Activated B cell treated with CpG ODN at 0.5 μM for 24 hours (primary cell): ENCODE measurements at regions not wholly inside any gene's neighbourhood (a gene's known extent, or its start where the extent isn't known, plus 50 kb on each side); places are given as distances from the start of the nearest gene placed in this dataset.

ENCODE experiments used
- ATAC-seq: fragments of 200-7000 bp; cut with Tn5 transposase; one replicate; pipeline ENCODE4 v1.10.0; 2021; ENCODE audit warnings: low read depth, mild to moderate bottlenecking, moderate library complexity
- CTCF ChIA-PET: fragments of 350-600 bp; sonication (Branson Sonifier 250); formaldehyde crosslinking; loops from one replicate; lab custom pipeline; 2021; ENCODE audit warnings: antibody characterized with exemption; lab: Charles Lee
- POLR2A ChIA-PET: fragments of 350-600 bp; sonication (Branson Sonifier 250); formaldehyde crosslinking; loops from one replicate; lab custom pipeline; 2021; ENCODE audit warnings: antibody characterized with exemption; lab: Charles Lee
- DNase-seq: peaks from one replicate; pipeline ENCODE4 v3.0.0; 2022
- H3K27ac Mint-ChIP-seq: one replicate; pipeline ENCODE4 v1.8.0; 2020; ENCODE audit warnings: mixed read lengths
- H3K27me3 Mint-ChIP-seq: one replicate; pipeline ENCODE4 v1.8.0; 2021; ENCODE audit warnings: mixed read lengths
- H3K36me3 Mint-ChIP-seq: one replicate; pipeline ENCODE4 v1.8.0; 2021; ENCODE audit warnings: low read depth, mixed read lengths
- H3K4me1 Mint-ChIP-seq: one replicate; pipeline ENCODE4 v1.8.0; 2021; ENCODE audit warnings: mixed read lengths
- H3K4me3 Mint-ChIP-seq: one replicate; pipeline ENCODE4 v1.8.0; 2020; ENCODE audit warnings: mild to moderate bottlenecking, mixed read lengths
- H3K9me3 Mint-ChIP-seq: one replicate; pipeline ENCODE4 v1.8.0; 2020; ENCODE audit warnings: mixed read lengths
- intact Hi-C: fragments of 100-400 bp; cut with micrococcal nuclease; formaldehyde crosslinking; loops from one replicate; pipeline ENCODE4 v1.15.1; 2024
- TF ChIP-seq, protein P1 (sequence below): fragments of 200-600 bp; IDR thresholded peaks from one replicate; pipeline ENCODE4 v1.8.0; 2022; ENCODE audit warnings: antibody characterized with exemption, mild to moderate bottlenecking

DNA sequence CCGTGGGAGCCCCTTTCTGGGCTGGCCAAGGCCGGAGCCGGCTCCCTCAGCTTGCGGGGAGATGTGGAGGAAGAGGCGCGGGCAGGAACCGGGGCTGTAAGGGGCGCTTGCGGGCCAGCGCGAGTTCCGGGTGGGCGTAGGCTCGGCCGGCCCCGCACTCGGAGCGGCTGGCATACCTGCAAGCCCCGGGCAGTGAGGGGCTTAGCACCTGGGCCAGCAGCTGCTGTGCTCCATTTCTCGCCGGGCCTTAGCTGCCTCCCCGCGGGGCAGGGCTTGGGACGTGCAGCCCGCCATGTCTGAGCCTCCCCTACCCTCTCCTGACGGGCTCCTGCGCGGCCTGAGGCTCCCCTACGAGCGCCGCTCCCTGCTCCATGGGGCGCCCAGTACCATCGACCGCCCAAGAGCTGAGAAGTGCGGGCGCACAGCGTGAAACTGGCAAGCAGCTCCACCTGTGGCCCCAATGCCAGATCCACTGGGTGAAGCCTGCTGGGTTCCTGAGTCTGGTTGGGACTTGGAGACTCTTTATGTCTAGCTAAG, 82.8 kb upstream of the E2F3 start:
- POLR2A ChIA-PET = interaction anchor here (0.7 to 2.7 kb wide), 9 partner anchors 15 to 216 kb away, joined by 3 to 52 read pairs (median 3); partner anchors contain the start of genes CDKAL1 and E2F3
- ATAC-seq = no peak
- intact Hi-C loops = no loop called here
- peak overlapping the region; percentile 81 for H3K4me3 Mint-ChIP-seq
- DNase-seq = no peak
- CTCF ChIA-PET = interaction anchor here (1.9 to 2.1 kb wide), 2 partner anchors 86 to 209 kb away, joined by 9 to 15 read pairs; no protein-coding TSS in a partner anchor
- peaks cover 2% of the 10 kb centered on the region for H3K9me3 Mint-ChIP-seq
- H3K4me1 Mint-ChIP-seq = peaks cover 15% of the 10 kb centered on the region
- H3K27ac Mint-ChIP-seq = peak overlapping the region; percentile 96
- TF ChIP-seq, protein P1, sequence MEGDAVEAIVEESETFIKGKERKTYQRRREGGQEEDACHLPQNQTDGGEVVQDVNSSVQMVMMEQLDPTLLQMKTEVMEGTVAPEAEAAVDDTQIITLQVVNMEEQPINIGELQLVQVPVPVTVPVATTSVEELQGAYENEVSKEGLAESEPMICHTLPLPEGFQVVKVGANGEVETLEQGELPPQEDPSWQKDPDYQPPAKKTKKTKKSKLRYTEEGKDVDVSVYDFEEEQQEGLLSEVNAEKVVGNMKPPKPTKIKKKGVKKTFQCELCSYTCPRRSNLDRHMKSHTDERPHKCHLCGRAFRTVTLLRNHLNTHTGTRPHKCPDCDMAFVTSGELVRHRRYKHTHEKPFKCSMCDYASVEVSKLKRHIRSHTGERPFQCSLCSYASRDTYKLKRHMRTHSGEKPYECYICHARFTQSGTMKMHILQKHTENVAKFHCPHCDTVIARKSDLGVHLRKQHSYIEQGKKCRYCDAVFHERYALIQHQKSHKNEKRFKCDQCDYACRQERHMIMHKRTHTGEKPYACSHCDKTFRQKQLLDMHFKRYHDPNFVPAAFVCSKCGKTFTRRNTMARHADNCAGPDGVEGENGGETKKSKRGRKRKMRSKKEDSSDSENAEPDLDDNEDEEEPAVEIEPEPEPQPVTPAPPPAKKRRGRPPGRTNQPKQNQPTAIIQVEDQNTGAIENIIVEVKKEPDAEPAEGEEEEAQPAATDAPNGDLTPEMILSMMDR = no peak
- H3K36me3 Mint-ChIP-seq = no peaks in the 10 kb centered on the region
- H3K27me3 Mint-ChIP-seq = no peaks in the 10 kb centered on the region

DNA sequence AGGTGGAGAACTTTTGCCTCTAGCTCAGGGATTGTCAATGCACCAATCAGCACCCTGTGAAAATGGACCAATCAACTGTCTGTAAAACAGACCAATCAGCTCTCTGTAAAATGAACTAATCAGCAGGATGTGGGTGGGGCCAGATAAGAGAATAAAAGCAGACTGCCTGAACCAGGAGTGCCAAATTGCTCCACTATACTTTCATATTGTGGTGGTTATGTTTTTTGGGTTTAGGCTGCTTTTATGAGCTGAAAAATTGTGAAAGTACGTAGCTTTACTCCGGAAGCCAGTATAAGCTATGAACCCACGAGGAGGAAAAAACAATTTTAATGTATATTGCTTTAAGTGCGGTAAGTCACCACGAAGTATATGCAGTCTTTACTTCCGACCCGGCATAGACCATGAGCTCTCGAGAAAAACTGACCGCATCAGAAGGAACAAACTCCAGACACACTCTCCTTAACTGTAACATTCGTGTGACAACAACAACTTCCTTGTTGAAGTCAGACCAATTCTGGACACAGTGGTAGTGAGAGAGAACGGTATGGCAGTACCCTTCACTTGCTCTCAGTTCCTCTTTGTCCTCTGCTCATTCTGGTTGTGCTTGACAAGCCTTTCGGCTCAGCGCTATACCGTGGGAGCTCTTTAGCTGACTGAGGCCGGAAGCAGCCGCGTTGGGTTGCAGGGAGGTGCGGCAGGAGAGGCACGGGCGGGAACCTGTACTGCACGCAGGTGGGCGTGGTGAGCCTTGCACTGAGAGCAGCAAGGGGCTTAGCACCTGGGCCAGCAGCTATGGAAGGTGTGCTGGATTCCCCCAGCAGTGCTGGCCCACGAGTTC, 81.9 kb upstream of the E2F3 start:
- CTCF ChIA-PET = interaction anchor here (0.8 to 2.1 kb wide), 3 partner anchors 80 to 208 kb away, joined by 3 to 15 read pairs (median 9); no protein-coding TSS in a partner anchor
- TF ChIP-seq, protein P1 = no peak
- POLR2A ChIA-PET = interaction anchor here (0.7 to 2.7 kb wide), 13 partner anchors 9 to 1274 kb away, joined by 3 to 52 read pairs (median 3); partner anchors contain the start of genes CDKAL1, E2F3 and SOX4
- peak overlapping the region; percentile 81 for H3K4me3 Mint-ChIP-seq
- intact Hi-C loops = loop anchor here (1.0 to 2.0 kb wide), 4 partner anchors 28 to 1275 kb away; partner anchors contain the start of genes CDKAL1 and E2F3
- peak overlapping the region; percentile 96 for H3K27ac Mint-ChIP-seq
- ATAC-seq (peak; percentile 96), DNase-seq (peak; percentile 71)
- no peaks in the 10 kb centered on the region for H3K36me3 Mint-ChIP-seq
- H3K9me3 Mint-ChIP-seq = peaks cover 2% of the 10 kb centered on the region
- H3K27me3 Mint-ChIP-seq = no peaks in the 10 kb centered on the region
- H3K4me1 Mint-ChIP-seq = peaks cover 15% of the 10 kb centered on the region

DNA sequence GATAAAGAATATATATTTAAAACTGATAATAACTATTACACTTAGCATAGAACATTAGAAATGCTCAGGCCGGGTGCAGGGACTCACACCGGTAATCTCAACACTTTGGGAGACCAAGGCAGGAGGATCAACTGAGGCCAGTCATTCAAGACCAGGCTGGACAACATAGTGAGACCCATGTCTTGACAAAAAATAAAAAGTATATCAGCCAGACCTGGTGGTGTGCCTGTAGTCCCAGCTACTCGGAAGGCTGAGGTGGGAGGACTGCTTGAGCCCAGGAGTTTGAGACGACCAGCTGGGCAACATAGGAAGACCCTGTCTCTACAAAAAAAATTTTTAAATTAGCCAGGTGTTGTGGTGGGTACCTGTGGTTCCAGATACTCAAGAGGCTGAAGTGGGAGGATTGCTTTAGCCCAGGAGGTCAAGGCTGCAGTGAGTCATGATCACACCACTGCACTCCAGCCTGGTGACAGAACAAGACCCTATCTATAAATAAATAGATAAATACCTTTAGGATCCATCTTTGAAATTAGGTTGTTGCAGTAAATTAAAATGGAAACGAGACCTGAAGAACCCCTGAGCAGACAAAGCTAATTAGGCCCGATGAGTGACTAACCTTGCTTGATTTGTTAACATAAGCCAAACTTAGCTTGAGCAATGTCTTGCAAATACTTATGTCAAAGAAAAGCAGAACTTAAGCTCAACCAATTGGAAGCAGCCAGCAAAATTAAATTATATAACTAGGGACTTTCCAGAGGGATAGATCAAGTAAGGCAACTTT, 75.8 kb upstream of the E2F3 start:
- intact Hi-C loops = no loop called here
- no peak for DNase-seq
- TF ChIP-seq, protein P1 = no peak
- Mint-ChIP-seq H3K4me1 (peaks cover 8% of the 10 kb centered on the region), H3K36me3 (no peaks in the 10 kb centered on the region), H3K27ac (peak overlapping the region; percentile 62), H3K9me3 (no peaks in the 10 kb centered on the region), H3K4me3 (no peak overlapping the region), H3K27me3 (peaks cover 3% of the 10 kb centered on the region)
- ChIA-PET CTCF (no interaction called here), POLR2A (interaction anchor here (0.6 kb wide), 2 partner anchors 50 to 113 kb away, joined by 3 to 8 read pairs; no protein-coding TSS in a partner anchor)
- peak; percentile 60 for ATAC-seq

DNA sequence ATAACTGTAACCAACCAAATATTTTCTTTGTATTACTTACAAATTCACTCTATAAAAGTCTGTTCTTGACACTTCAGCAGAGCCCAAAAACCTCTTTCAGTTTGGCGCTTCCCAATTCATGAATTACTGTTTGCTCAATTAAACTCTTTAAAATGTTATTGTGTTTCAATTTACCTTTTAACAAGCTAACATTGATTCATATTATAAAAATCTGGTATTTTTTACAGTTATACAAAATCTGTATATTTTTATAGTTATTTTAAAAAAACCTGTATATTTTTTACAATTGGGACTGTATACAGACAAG, 75.3 kb upstream of the E2F3 start:
- ATAC-seq = no peak
- Mint-ChIP-seq H3K27me3 (peaks cover 3% of the 10 kb centered on the region), H3K27ac (no peak overlapping the region), H3K36me3 (no peaks in the 10 kb centered on the region), H3K4me3 (no peak overlapping the region), H3K9me3 (no peaks in the 10 kb centered on the region), H3K4me1 (peaks cover 8% of the 10 kb centered on the region)
- intact Hi-C loops = no loop called here
- ChIA-PET CTCF (no interaction called here), POLR2A (interaction anchor here (0.5 to 0.6 kb wide), 3 partner anchors 50 to 114 kb away, joined by 3 to 8 read pairs (median 3); no protein-coding TSS in a partner anchor)
- DNase-seq = no peak
- TF ChIP-seq, protein P1 = no peak
